GM21390 (cell line): ENCODE measurements at regions not wholly inside any gene's neighbourhood (a gene's known extent, or its start where the extent isn't known, plus 50 kb on each side); places are given as distances from the start of the nearest gene placed in this dataset.
A peak's percentile ranks its signal among the peaks of the same experiment; 100 is the strongest.
"Not testable (repeated sequence)": the region's sequence is repeated elsewhere in the genome, so short reads cannot be mapped to it uniquely, and the experiment has no call there.

Experiments used
- ATAC-seq: cut with Tn5 transposase; IDR thresholded peaks from one replicate; pipeline ENCODE4 v1.9.1; 2021; ENCODE audit not compliant: unreplicated experiment

GRCh38 chr1:178572604-178573003, 59.7 kb downstream of the TEX35 start:
- ATAC-seq = no peak

- ATAC-seq = peak; percentile 65
These were observed 60.4 kb downstream of the TEX35 start for GRCh38 chr1:178573330-178573729.

GRCh38 chr1:178574345-178574744, 61.4 kb downstream of the TEX35 start:
- ATAC-seq = no peak

GRCh38 chr1:178575611-178576361, 62.9 kb downstream of the TEX35 start:
- ATAC-seq = no peak

GRCh38 chr1:178576841-178577240, 63.9 kb downstream of the TEX35 start:
- no peak for ATAC-seq

- ATAC-seq = no peak
These were observed 65.0 kb downstream of the TEX35 start for GRCh38 chr1:178577882-178578281.

- no peak for ATAC-seq
These were observed 65.6 kb downstream of the TEX35 start for GRCh38 chr1:178578541-178578940.

- no peak for ATAC-seq
These were observed 66.2 kb downstream of the TEX35 start for GRCh38 chr1:178579095-178579494.

- ATAC-seq = peak; percentile 52
These were observed 66.7 kb downstream of the TEX35 start for GRCh38 chr1:178579562-178579961.

GRCh38 chr1:178580096-178580495, 67.2 kb downstream of the TEX35 start:
- no peak for ATAC-seq

GRCh38 chr1:178580876-178581275, 68.0 kb downstream of the TEX35 start:
- ATAC-seq = no peak

GRCh38 chr1:178581351-178582303, 68.7 kb downstream of the TEX35 start:
- peak; percentile 72 for ATAC-seq

- no peak for ATAC-seq
These were observed 74.2 kb downstream of the TEX35 start for GRCh38 chr1:178587096-178587495.

- ATAC-seq = no peak
These were observed 75.1 kb downstream of the TEX35 start for GRCh38 chr1:178587975-178588374.

GRCh38 chr1:178589042-178589441, 76.1 kb downstream of the TEX35 start:
- ATAC-seq = not testable (repeated sequence)

- ATAC-seq = not testable (repeated sequence)
These were observed 78.9 kb downstream of the TEX35 start for GRCh38 chr1:178591811-178592210.

- ATAC-seq = no peak
These were observed 80.6 kb downstream of the TEX35 start for GRCh38 chr1:178593515-178593914.

GRCh38 chr1:178594133-178594532, 81.2 kb downstream of the TEX35 start:
- no peak for ATAC-seq

- no peak for ATAC-seq
These were observed 82.6 kb downstream of the TEX35 start for GRCh38 chr1:178595491-178595890.

- no peak for ATAC-seq
These were observed 86.2 kb downstream of the TEX35 start for GRCh38 chr1:178599087-178599486.

GRCh38 chr1:178599745-178600144, 86.8 kb downstream of the TEX35 start:
- ATAC-seq = peak; percentile 82

- ATAC-seq = no peak
These were observed 91.0 kb downstream of the TEX35 start for GRCh38 chr1:178603926-178604325.
